ENCODE measurements at regions not wholly inside any gene's neighbourhood (a gene's known extent, or its start where the extent isn't known, plus 50 kb on each side); places are given as distances from the start of the nearest gene placed in this dataset.
"Not testable (repeated sequence)": the region's sequence is repeated elsewhere in the genome, so short reads cannot be mapped to it uniquely, and the experiment has no call there.

DNA sequence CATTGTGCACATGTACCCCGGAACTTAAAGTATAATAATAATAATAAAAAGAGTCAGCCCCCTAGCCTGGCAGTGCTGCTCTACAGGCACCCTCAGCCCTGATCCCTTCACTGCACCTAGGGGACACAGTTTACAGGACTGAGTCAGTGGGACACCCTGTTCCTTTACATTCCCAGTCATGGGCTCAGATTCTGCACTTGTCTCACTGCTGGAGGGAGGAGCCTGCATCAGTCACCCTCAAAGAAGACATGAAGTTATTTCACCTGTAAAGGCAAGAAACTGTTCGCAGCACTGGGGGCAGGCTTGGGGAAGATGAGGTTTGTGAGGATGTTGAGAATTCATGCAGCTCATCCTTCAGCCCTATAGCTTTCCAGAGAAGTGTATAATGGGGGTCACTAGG, 50.7 kb upstream of the VPREB1 start:
- no peak overlapping the region for H3K4me3 ChIP-seq (ENCODE audit: low read length)
- TF ChIP-seq ZNF274 (IDR thresholded peaks at IDR 0.05; ENCODE audit: low read depth, low read length), result no peak

DNA sequence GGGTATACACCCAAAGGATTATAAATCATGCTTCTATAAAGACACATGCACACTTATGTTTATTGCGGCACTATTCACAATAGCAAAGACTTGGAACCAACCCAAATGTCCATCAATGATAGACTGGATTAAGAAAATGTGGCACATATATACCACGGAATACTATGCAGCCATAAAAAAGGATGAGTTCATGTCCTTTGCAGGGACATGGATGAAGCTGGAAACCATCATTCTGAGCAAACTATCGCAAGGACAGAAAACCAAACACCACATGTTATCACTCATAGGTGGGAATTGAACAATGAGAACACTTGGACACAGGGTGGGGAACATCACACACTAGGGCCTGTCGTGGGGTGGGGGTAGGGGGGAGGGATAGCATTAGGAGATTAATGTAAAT, 51.1 kb upstream of the VPREB1 start:
- not testable (repeated sequence) for H3K4me3 ChIP-seq (ENCODE audit: low read length)

DNA sequence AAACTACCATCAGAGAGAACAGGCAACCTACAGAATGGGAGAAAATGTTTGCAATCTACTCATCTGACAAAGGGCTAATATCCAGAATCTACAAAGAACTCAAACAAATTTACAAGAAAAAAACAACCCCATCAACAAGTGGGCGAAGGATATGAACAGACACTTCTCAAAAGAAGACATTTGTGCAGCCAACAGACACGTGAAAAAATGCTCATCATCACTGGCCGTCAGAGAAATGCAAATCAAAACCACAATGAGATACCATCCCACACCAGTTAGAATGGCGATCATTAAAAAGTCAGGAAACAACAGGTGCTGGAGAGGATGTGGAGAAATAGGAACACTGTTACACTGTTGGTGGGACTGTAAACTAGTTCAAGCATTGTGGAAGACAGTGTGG, 51.6 kb upstream of the VPREB1 start:
- not testable (repeated sequence) for H3K4me3 ChIP-seq (ENCODE audit: low read length)

DNA sequence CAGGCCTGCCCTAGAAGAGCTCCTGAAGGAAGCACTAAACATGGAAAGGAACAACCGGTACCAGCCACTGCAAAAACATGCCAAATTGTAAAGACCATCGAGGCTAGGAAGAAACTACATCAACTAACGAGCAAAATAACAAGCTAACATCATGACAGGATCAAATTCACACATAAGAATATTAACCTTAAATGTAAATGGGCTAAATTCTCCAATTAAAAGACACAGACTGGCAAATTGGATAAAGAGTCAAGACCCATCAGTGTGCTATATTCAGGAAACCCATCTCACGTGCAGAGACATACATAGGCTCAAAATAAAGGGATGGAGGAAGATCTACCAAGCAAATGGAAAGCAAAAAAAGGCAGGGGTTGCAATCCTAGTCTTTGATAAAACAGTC, 54.8 kb upstream of the VPREB1 start:
- H3K4me3 ChIP-seq (ENCODE audit: low read length), result not testable (repeated sequence)

DNA sequence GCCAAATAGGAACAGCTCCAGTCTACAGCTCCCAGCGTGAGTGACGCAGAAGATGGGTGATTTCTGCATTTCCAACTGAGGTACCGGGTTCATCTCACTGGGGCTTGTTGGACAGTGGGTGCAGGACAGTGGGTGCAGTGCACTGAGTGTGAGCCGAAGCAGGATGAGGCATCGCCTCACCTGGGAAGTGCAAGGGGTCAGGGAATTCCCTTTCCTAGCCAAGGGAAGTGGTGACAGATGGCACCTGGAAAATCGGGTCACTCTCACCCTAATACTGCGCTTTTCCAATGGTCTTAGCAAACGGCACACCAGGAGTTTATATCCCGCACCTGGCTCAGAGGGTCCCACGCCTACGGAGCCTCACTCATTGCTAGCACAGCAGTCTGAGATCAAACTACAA, 56.7 kb upstream of the VPREB1 start:
- not testable (repeated sequence) for H3K4me3 ChIP-seq (ENCODE audit: low read length)

DNA sequence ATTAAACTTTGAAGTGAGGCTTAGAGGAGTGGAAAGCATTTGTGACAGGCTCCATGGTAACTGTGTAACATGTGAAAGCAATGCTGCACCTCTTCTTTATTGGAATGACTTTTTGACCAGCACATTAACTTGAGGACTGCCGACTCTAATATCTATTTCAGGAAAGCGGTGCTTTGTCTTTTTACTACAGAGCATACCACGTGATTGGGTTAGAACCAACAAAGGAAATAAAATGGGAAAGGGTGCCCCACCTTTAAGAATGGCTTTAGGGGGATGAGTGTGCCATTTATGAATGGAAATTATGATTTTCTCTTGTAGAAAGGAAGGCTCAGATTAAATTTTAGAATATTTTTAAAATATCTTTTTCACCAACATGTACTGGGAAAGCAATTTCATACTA, 57.3 kb upstream of the VPREB1 start:
- no peak for TF ChIP-seq ZNF274 (IDR thresholded peaks at IDR 0.05; ENCODE audit: low read depth, low read length)
- no peak overlapping the region for H3K4me3 ChIP-seq (ENCODE audit: low read length)

DNA sequence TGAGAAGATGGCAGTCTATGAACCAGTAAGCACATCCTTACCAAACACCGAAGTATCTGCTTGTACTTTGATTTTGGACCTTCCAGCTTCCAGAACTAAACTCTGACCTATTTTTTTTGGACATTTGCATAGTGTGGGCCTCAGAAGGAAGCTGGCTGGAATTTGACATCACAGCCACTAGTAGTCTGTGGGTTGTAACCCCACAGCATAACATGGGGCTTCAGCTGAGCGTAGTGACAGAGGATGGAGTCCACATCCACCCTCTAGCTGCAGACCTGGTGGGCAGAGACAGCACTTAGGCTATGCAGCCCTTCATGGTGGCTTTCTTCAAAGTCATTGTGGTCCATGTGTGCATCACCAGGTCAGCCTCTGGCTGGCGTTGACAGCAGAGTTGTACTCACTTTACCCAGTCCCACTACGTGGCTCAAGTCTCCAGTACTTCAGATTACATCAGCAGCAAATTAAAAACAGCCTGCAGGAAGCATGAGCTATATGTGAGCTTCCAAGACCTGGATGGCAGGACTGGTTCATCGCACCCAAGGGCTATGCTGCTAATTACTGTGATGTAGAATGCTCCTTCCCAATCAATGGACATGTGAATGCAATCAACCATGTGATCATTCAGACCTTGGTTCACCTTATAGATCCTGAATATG, 58.6 kb upstream of the VPREB1 start:
- TF ChIP-seq ZNF274 (IDR thresholded peaks at IDR 0.05; ENCODE audit: low read depth, low read length), result no peak
- H3K4me3 ChIP-seq (ENCODE audit: low read length), result no peak overlapping the region

DNA sequence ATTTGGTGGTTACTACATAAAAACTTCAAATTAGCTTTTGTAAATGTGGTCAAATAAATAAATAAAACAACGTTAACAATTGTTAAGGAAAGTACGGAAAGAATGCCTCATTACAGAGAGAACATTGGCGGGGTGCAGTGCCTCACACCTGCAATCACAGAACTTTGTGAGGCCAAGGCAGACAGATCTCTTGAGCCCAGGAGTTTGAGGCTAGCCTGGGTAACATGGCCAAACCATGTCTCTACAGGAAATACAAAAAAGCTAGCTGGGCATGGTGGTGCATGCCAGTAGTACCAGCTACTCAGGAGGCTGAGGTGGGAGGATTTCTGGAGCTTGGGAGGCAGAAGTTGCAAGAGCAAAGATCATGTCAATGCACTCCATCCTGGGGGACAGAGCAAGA, 59.4 kb upstream of the VPREB1 start:
- H3K4me3 ChIP-seq (ENCODE audit: low read length), result no peak overlapping the region
- TF ChIP-seq ZNF274 (IDR thresholded peaks at IDR 0.05; ENCODE audit: low read depth, low read length), result no peak

DNA sequence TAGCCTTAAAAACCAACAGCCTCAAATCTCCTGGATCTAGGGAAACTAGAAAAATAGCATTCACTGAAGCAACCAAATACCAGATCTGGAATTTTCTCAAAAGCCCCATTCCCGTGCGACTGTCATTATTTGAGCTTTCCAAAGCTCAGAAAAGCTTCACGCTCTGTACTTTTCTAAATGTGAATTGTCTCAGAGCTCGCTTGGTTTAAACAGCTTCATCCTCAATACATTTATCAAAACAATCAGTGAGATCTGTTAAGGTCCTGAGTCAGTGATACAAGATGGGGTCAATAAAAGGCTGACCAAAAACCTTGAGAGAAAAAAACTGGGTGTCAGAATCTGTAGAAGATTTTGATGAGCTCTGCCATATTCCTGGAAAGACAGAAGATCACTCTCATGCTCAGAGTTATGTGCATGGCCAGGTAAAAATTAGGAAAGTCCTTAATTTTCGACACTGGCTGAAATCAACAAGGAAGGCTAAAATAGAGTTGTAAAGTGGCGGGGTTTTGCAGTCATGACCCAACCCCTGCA, 60.2 kb upstream of the VPREB1 start:
- H3K4me3 ChIP-seq (ENCODE audit: low read length), result no peak overlapping the region
- TF ChIP-seq ZNF274 (IDR thresholded peaks at IDR 0.05; ENCODE audit: low read depth, low read length), result no peak

DNA sequence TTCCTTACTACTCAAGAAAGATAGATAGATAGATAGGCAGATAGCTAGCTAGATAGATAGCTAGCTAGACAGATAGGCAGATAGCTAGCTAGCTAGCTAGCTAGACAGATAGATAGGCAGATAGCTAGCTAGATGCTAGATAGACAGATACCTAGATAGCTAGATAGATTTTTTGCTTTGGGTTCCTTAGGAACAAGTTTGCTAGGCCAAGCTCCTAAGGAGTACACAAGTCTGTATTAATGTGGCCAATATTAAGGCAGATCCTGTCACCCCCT, 61.7 kb upstream of the VPREB1 start:
- no peak overlapping the region for H3K4me3 ChIP-seq (ENCODE audit: low read length)
- no peak for TF ChIP-seq ZNF274 (IDR thresholded peaks at IDR 0.05; ENCODE audit: low read depth, low read length)

DNA sequence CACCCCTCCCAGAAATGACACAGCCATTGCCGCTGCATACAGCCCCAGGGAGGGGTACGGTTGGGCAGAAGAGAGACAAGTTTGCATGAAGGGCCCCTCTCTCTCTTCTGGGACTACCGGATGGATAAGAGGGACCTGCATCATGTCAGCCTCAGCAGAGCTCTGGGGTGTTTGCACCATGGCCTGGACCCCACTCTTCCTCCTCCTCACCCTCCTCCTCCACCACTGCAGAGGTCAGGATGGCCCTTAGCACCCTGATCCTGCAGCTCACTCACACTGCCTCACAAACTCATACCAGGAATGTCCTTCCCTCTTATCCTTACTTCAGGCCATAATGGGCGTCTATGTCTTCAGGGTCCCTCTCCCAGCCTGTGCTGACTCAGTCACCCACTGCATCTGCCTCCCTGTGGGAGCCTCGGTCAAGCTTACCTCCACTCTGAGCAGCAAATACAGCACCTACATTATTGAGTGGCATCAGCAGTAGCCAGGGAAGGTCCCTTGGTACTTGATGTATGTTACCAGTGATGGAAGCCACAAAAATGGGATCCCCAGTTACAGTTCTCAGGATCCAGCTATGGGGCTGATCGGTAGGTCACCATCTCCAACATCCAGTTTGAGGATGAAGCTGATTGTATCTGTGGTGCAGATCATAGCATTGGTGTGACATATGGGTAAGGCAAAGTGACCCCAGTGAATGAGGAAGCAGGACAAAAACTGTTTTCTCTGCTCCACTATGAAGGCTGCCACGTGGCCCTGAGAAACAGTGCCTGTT, 62.2 kb upstream of the VPREB1 start:
- H3K4me3 ChIP-seq (ENCODE audit: low read length), result no peak overlapping the region
- TF ChIP-seq ZNF274 (IDR thresholded peaks at IDR 0.05; ENCODE audit: low read depth, low read length), result no peak

DNA sequence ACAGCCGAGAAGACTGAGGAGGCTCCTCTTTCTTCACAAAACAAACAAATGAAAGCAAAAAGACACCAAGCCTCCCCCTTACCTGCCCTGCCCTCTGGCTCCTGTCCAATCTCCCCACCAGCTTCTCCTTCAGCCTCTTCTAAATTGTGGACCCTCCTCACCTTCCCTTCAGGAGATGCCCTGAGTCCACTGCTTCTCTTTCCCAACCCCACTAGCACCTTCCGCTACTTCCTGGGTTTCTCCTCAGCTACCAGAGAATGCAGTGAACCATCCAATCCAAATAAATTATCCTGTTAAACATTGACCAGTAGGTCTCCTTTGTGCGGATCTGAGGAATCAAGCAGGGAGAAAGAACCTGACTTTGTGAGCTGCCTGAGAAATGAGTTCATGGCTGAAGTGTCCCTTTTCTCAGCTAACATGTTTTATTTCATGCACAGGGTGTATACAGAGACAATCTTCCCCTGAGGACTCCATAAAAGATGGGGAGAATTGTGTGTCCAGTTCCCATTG, 63.2 kb upstream of the VPREB1 start:
- H3K4me3 ChIP-seq (ENCODE audit: low read length), result no peak overlapping the region

DNA sequence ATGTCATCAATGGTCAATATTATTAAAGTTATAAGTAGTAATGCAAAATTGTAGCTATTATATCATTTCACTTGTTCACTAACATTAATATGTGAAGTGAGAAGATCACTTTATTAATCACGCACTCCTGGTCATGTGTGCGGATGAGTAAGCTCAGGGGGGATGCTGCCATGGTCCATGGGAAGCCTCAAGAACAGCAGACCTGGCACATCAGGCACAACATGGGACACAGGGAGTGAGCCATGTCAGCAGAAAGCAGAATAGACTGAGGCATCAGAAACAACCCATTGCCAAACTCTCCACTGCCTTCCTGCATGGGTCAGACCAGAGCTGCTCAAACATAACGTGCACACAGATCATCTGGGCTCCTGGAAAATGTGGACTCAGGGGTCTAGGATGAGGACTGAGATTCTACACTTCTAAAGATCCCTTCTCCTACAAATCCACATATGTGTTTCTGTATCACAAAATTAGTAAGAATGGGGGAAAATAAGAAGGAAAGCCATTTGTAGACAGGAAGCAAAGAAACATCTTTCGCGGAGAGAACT, 63.8 kb upstream of the VPREB1 start:
- no peak for TF ChIP-seq ZNF274 (IDR thresholded peaks at IDR 0.05; ENCODE audit: low read depth, low read length)
- H3K4me3 ChIP-seq (ENCODE audit: low read length), result no peak overlapping the region

More for the DNA sequence above, 63.2 kb upstream of the VPREB1 start:
- TF ChIP-seq ZNF274 (IDR thresholded peaks at IDR 0.05; ENCODE audit: low read depth, low read length), result no peak

DNA sequence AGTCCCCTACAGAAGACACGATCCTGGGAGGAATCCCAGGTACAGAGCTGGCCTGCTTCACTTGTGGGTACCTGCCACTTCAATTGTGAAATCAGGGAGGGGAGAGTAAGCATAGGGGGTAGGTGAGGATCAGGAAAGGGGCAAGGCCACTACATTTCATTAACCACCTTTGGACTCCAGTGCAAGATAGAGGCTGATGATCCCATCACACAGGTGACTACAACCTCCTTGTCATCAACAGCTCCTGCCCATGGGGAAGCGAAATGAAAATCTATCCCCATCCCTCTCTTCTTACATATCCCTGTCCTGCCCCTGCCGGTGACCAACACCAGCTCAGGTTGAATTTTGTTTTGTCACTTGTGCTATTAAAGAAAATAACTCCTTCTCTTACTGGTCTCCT, 64.7 kb upstream of the VPREB1 start:
- H3K4me3 ChIP-seq (ENCODE audit: low read length), result no peak overlapping the region
- no peak for TF ChIP-seq ZNF274 (IDR thresholded peaks at IDR 0.05; ENCODE audit: low read depth, low read length)

DNA sequence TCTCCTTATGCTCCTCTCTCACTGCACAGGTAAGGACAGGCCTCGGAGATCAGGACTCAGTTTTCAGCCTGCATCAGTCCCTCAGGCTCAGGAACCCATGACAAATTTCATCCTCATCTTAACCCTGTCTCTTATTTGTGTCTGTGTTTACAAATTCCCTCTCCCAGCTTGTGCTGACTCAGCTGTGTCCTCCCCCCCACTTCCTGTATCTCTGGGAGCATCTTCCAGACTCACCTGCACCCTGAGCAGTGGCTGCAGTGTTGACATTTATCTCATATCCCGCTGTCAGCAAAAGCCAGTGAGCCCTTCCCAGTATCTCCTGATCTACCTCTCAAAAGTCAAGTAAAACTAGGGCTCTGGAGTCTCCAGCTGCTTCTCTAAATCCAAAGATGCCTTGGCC, 65.6 kb upstream of the VPREB1 start:
- no peak overlapping the region for H3K4me3 ChIP-seq (ENCODE audit: low read length)
- TF ChIP-seq ZNF274 (IDR thresholded peaks at IDR 0.05; ENCODE audit: low read depth, low read length), result no peak
